Esophagus muscularis mucosa (tissue), 4 donors: ENCODE measurements at regions not wholly inside any gene's neighbourhood (a gene's known extent, or its start where the extent isn't known, plus 50 kb on each side); places are given as distances from the start of the nearest gene placed in this dataset.

Source experiments
- DNase-seq: peaks from one replicate; pipeline ENCODE4 v3.0.0-alpha.2; 2017; ENCODE audit errors: extremely low spot score
- H3K27ac ChIP-seq, 4 donors: fragments of 200-600 bp; sonication (generic); replicated peaks in 1 of 4; 1 replicate in 3 of 4; 2 replicates in 1 of 4; pipeline ENCODE4 v1.5.1; 2016 to 2019; ENCODE audit warnings: mild to moderate bottlenecking in 1 of 4
- H3K27me3 ChIP-seq, 4 donors: fragments of 200-600 bp; sonication (generic); one replicate each; pipeline versions ENCODE4 v1.5.1 to v1.6.0; 2016 to 2019
- H3K36me3 ChIP-seq, 4 donors: fragments of 200-600 bp; sonication (generic); one replicate each; pipeline ENCODE4 v1.5.1; 2016 to 2019
- H3K4me1 ChIP-seq, 4 donors: fragments of 200-600 bp; sonication (generic); one replicate each; pipeline ENCODE4 v1.5.1; 2016 to 2019
- H3K4me3 ChIP-seq, 4 donors: fragments of 200-600 bp; sonication (generic); 1 replicate in 2 of 4; 2 replicates in 2 of 4; pipeline ENCODE4 v1.5.1; 2016 to 2019; ENCODE audit warnings: mild to moderate bottlenecking in 4 of 4, moderate library complexity in 1 of 4
- H3K9me3 ChIP-seq, 4 donors: fragments of 200-600 bp; sonication (generic); 1 replicate in 3 of 4; 2 replicates in 1 of 4; pipeline ENCODE4 v1.5.1; 2016 to 2019
- EP300 ChIP-seq: sonication (generic); formaldehyde crosslinking; IDR thresholded peaks from one replicate; pipeline ENCODE4 v1.6.1; 2017; ENCODE audit warnings: antibody characterized with exemption
- POLR2A ChIP-seq: fragments of 450-650 bp; IDR thresholded peaks from one replicate; pipeline ENCODE4 v1.6.1; 2017; ENCODE audit warnings: antibody characterized with exemption, moderate library complexity, mild to moderate bottlenecking, low read depth
- POLR2AphosphoS5 ChIP-seq, 2 donors: sonication (generic); formaldehyde crosslinking; IDR thresholded peaks; one replicate each; pipeline ENCODE4 v1.6.1; 2017; ENCODE audit warnings: antibody characterized with exemption in 2 of 2
- WGBS: methylation state at CpG from one replicate; pipeline ENCODE4 v1.1.5; 2018; 5-methylcytosine and 5-hydroxymethylcytosine counted together
- intact Hi-C: fragments of 100-400 bp; cut with DNase I; formaldehyde crosslinking; loops from one replicate; pipeline ENCODE4 v1.15.1; 2023
- TF ChIP-seq, protein P1 (sequence below), 3 experiments: fragments of 200-600 bp in 2 of 3; fragments of 450-650 bp in 1 of 3; sonication (generic) in 2 of 3; IDR thresholded peaks; one replicate each; pipeline ENCODE4 v1.5.1; 2017 to 2019; ENCODE audit warnings: antibody characterized with exemption in 3 of 3, mild to moderate bottlenecking in 2 of 3, moderate library complexity in 1 of 3

DNA sequence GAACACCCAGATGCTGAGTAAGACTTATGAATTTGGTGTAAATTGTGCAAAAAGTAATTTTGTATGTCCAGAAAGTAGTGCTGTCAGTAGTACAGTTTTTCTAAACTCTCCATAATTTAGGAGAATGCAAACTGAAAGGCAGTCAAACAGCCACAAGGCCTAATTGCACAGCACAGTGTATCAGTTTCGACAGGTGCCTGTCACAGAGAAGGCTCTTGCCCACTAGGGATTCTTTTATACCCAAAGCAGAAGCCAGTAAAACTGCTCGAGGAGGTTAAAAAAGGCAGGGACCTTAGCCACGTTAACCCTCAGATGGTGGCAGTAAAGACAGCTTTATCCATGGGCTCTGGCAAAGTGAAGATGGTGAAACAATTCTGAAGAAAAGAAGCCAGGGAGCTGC lies 69.4 kb upstream of the GATB start:
- no peaks in the 10 kb centered on the region for H3K9me3 ChIP-seq
- intact Hi-C loops: no loop called here
- no peaks in the 10 kb centered on the region for H3K4me1 ChIP-seq
- H3K27ac ChIP-seq: no peak overlapping the region
- DNase-seq: no peak
- TF ChIP-seq POLR2A: no peak
- TF ChIP-seq POLR2AphosphoS5 (IDR thresholded peaks at IDR 0.05): no peak
- TF ChIP-seq EP300: no peak
- TF ChIP-seq, protein P1, sequence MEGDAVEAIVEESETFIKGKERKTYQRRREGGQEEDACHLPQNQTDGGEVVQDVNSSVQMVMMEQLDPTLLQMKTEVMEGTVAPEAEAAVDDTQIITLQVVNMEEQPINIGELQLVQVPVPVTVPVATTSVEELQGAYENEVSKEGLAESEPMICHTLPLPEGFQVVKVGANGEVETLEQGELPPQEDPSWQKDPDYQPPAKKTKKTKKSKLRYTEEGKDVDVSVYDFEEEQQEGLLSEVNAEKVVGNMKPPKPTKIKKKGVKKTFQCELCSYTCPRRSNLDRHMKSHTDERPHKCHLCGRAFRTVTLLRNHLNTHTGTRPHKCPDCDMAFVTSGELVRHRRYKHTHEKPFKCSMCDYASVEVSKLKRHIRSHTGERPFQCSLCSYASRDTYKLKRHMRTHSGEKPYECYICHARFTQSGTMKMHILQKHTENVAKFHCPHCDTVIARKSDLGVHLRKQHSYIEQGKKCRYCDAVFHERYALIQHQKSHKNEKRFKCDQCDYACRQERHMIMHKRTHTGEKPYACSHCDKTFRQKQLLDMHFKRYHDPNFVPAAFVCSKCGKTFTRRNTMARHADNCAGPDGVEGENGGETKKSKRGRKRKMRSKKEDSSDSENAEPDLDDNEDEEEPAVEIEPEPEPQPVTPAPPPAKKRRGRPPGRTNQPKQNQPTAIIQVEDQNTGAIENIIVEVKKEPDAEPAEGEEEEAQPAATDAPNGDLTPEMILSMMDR (IDR thresholded peaks at IDR 0.05): no peak
- H3K4me3 ChIP-seq: no peak overlapping the region
- H3K36me3 ChIP-seq: no peaks in the 10 kb centered on the region
- no peaks in the 10 kb centered on the region for H3K27me3 ChIP-seq
- 87% methylated on average over 3 of the region's 3 CpGs for WGBS

DNA sequence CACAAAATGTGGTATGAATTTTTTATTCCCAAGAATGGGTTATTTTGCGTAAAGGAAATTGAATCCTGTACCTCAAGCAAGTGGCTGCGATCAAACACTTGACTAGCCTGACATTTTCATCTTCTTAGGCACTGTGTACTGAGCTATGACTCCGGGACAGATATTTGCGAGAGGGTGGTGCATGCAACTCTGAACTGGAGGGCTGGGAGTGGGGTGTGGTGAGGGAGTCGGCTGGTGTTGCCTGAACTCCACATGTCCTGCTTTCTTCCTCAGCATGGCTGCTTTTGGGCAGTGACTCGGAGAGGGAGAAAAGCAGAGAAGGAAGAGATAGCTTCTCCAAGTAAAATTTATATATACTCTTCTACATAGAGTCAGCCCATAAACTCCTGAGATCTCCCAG lies 68.5 kb upstream of the GATB start:
- intact Hi-C loops: no loop called here

DNA sequence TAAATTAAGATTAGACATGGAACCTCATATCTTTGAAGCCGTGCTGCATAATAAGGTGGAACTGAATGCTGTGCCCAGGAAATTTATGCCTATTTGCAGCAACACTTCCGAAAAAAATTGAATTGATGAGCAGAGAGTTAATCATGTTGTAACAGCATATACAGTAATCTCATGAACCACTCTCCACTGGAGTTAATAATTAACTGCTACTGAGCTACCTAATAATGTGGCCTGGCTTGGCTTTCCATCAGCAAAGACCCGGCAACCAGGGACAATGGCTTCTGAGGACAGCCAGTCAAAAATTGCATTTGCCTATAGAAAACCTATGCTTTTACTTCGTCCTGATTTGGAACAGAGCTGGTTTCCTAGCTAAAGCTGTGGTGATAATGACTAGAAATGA lies 63.8 kb upstream of the GATB start:
- H3K4me3 ChIP-seq: no peak overlapping the region
- no peaks in the 10 kb centered on the region for H3K36me3 ChIP-seq

More for the DNA sequence above, 68.5 kb upstream of the GATB start:
- 93% methylated on average over 6 of the region's 6 CpGs for WGBS
- Histone ChIP-seq H3K36me3 (no peaks in the 10 kb centered on the region), H3K4me1 (no peaks in the 10 kb centered on the region), H3K4me3 (no peak overlapping the region), H3K27me3 (no peaks in the 10 kb centered on the region), H3K27ac (no peak overlapping the region), H3K9me3 (no peaks in the 10 kb centered on the region)
- DNase-seq: no peak
- no peak for TF ChIP-seq POLR2AphosphoS5 (IDR thresholded peaks at IDR 0.05)
- TF ChIP-seq EP300: no peak
- no peak for TF ChIP-seq POLR2A
- TF ChIP-seq, protein P1 (IDR thresholded peaks at IDR 0.05): no peak

DNA sequence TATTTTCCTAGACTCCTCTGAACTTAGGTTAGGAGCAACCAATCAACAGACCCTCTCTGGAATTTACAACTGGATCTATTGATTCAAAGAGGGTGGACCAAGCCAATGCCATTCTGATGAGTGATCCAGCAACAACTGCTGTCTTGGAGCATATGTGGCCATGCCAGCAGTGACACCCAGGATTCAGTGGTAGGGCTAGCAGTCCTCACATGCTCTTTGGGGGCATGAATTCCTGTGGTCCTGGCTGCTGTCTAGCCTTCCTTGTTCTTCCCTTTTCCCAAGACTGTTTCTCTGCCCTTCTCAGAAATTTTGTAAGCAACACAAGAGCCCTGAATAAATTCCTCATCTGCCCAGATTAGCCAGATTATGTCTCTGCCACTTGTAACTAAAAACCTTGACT lies 61.5 kb upstream of the GATB start:
- Histone ChIP-seq H3K27me3 (no peaks in the 10 kb centered on the region), H3K36me3 (no peaks in the 10 kb centered on the region), H3K9me3 (no peaks in the 10 kb centered on the region), H3K4me3 (no peak overlapping the region), H3K4me1 (no peaks in the 10 kb centered on the region), H3K27ac (no peak overlapping the region)
- TF ChIP-seq, protein P1 (IDR thresholded peaks at IDR 0.05): no peak
- TF ChIP-seq POLR2AphosphoS5 (IDR thresholded peaks at IDR 0.05) (no peak), EP300 (no peak), POLR2A (no peak)
- DNase-seq: no peak
- intact Hi-C loops: no loop called here

More for the DNA sequence above, 63.8 kb upstream of the GATB start:
- Histone ChIP-seq H3K4me1 (no peaks in the 10 kb centered on the region), H3K27me3 (no peaks in the 10 kb centered on the region), H3K9me3 (no peaks in the 10 kb centered on the region), H3K27ac (no peak overlapping the region)
- WGBS: 92% methylated on average over 4 of the region's 4 CpGs
- DNase-seq: no peak
- intact Hi-C loops: no loop called here
- TF ChIP-seq EP300 (no peak), POLR2A (no peak), POLR2AphosphoS5 (IDR thresholded peaks at IDR 0.05) (no peak)
- TF ChIP-seq, protein P1 (IDR thresholded peaks at IDR 0.05): no peak

DNA sequence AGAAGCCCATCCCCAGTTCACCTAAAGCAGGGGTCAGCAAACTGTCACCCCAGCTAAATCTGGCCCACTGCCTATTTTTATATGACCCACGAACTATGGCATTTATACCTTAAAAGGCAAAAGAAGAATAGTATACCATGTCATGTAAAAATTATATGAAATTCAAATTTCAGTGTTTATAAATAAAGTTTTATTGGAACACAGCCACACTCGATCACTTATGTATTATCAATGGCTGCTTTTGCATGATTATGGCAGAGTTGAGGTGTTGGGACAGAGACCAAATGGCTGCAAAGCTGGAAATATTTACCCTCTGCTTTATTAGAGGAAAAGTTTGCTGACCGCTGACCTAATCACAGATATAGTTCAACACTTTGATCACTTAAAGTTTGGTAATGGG lies 59.2 kb upstream of the GATB start:
- Histone ChIP-seq H3K4me3 (no peak overlapping the region), H3K36me3 (no peaks in the 10 kb centered on the region), H3K27ac (no peak overlapping the region), H3K9me3 (no peaks in the 10 kb centered on the region), H3K27me3 (no peaks in the 10 kb centered on the region), H3K4me1 (no peaks in the 10 kb centered on the region)
- no peak for DNase-seq
- intact Hi-C loops: no loop called here
- 84% methylated on average over 3 of the region's 3 CpGs for WGBS
- TF ChIP-seq, protein P1 (IDR thresholded peaks at IDR 0.05): no peak
- TF ChIP-seq POLR2AphosphoS5 (IDR thresholded peaks at IDR 0.05) (no peak), EP300 (no peak), POLR2A (no peak)
